ENCODE measurements at regions not wholly inside any gene's neighbourhood (a gene's known extent, or its start where the extent isn't known, plus 50 kb on each side); places are given as distances from the start of the nearest gene placed in this dataset.

GRCh38 chr14:71855399-71856036 is 76.7 kb upstream of the RGS6 start:
- TF ChIP-seq, protein P1, sequence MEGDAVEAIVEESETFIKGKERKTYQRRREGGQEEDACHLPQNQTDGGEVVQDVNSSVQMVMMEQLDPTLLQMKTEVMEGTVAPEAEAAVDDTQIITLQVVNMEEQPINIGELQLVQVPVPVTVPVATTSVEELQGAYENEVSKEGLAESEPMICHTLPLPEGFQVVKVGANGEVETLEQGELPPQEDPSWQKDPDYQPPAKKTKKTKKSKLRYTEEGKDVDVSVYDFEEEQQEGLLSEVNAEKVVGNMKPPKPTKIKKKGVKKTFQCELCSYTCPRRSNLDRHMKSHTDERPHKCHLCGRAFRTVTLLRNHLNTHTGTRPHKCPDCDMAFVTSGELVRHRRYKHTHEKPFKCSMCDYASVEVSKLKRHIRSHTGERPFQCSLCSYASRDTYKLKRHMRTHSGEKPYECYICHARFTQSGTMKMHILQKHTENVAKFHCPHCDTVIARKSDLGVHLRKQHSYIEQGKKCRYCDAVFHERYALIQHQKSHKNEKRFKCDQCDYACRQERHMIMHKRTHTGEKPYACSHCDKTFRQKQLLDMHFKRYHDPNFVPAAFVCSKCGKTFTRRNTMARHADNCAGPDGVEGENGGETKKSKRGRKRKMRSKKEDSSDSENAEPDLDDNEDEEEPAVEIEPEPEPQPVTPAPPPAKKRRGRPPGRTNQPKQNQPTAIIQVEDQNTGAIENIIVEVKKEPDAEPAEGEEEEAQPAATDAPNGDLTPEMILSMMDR (IDR thresholded peaks at IDR 0.05; ENCODE audit: insufficient read depth, low read depth, low read length, missing control alignments): peak; percentile 78
- H3K4me3 ChIP-seq (ENCODE audit: low read depth, low read length): no peak overlapping the region
- DNase-seq (ENCODE audit: low read depth): peak; percentile 76

DNA sequence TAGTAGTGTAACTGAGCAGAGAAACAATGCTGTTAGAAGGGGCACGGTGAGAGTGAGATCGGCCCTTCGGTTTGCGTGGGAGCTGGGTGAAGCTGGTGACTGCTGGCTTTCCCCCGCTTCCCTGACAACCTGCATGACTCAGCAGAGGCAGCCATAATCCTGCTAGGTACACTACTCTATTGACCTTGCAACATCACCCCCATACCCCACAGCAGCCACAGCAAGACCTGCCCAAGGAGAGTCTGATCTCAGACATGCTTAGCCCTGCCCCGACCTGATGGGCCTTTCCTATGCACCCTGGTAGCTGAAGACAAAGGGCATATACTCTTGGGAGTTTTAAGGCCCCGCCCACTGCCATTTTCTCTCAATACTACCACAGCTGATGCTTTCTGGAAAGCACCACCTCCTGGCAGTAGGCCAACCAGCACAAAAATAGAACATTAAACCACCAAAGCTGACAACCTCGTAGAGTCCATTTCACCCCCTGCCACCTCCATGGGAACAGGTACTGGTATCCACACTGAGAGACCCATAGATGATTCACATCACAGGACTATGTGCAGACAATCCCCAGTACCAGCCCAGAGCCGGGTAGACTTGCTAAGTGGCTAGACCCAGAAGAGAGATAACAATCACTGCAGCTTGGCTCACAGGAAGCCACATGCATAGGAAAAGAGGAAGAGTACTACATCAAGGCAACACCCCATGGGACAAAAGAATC is 75.9 kb upstream of the RGS6 start:
- H3K4me3 ChIP-seq (ENCODE audit: low read depth, low read length): no peak overlapping the region
- DNase-seq (ENCODE audit: low read depth): peak; percentile 81
- TF ChIP-seq, protein P1 (IDR thresholded peaks at IDR 0.05; ENCODE audit: insufficient read depth, low read depth, low read length, missing control alignments): no peak

GRCh38 chr14:71863049-71863448 is 69.2 kb upstream of the RGS6 start:
- TF ChIP-seq, protein P1 (IDR thresholded peaks at IDR 0.05; ENCODE audit: insufficient read depth, low read depth, low read length, missing control alignments): no peak
- no peak for DNase-seq (ENCODE audit: low read depth)
- H3K4me3 ChIP-seq (ENCODE audit: low read depth, low read length): no peak overlapping the region

DNA sequence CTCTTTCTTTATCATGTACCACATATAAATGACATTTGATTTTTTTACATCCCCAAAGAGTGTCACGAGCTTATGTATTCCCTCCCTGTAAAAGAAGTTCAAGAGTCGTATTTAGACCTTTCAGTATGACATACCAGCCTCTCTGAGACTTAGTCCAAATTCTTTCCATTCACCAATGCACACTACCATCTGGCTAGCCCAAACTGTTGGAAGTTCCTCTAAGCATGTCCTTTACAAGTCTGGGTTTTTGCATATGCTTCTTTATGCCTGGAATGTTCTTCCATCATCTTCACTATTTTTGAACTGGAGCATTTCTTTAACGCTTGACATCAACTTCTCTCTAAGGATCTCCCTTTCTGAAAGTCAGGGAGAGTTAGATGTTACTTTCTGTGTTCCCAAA is 68.5 kb upstream of the RGS6 start:
- no peak for DNase-seq (ENCODE audit: low read depth)
- no peak overlapping the region for H3K4me3 ChIP-seq (ENCODE audit: low read depth, low read length)
- TF ChIP-seq, protein P1 (IDR thresholded peaks at IDR 0.05; ENCODE audit: insufficient read depth, low read depth, low read length, missing control alignments): no peak
